Mammary epithelial cell (primary cell): ENCODE measurements at regions not wholly inside any gene's neighbourhood (a gene's known extent, or its start where the extent isn't known, plus 50 kb on each side); places are given as distances from the start of the nearest gene placed in this dataset.

Experiments used
- EZH2 ChIP-seq: IDR thresholded peaks from 2 replicates; pipeline ENCODE4 v1.6.1; 2012; ENCODE audit warnings: low read length, inconsistent platforms, borderline replicate concordance
- TF ChIP-seq, protein P1 (sequence below), 2 donors: IDR thresholded peaks in 1 of 2; conservative IDR thresholded peaks in 1 of 2; 2 replicates each; pipeline ENCODE4 v1.5.1; 2011 to 2012; ENCODE audit warnings: inconsistent platforms in 2 of 2, low read length in 2 of 2, mild to moderate bottlenecking in 2 of 2, control low read depth in 1 of 2, low read depth in 1 of 2; ENCODE audit not compliant: insufficient read depth in 1 of 2; ENCODE audit errors: extremely low read depth in 1 of 2

DNA sequence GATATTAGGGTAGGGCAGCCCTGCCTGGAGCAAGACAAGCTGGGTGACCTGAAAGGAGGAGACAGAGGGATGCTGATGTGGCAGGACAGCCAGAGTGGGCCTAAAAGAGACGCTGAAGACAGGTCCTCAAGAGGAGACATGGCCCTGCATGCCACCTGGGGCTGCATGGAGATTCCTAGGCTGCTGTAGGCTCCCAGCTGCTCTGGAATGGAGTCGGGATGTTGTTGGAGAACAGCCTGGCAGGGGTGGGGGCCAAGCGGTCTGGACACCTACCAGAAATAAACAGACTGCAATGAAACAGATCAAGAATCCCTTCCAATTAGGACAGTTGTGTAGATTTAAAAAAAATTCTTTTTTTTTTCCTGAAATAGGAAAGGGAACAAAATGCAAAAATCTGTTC is 97.8 kb upstream of the NPAS2 start:
- TF ChIP-seq EZH2, result no peak
- TF ChIP-seq, protein P1, sequence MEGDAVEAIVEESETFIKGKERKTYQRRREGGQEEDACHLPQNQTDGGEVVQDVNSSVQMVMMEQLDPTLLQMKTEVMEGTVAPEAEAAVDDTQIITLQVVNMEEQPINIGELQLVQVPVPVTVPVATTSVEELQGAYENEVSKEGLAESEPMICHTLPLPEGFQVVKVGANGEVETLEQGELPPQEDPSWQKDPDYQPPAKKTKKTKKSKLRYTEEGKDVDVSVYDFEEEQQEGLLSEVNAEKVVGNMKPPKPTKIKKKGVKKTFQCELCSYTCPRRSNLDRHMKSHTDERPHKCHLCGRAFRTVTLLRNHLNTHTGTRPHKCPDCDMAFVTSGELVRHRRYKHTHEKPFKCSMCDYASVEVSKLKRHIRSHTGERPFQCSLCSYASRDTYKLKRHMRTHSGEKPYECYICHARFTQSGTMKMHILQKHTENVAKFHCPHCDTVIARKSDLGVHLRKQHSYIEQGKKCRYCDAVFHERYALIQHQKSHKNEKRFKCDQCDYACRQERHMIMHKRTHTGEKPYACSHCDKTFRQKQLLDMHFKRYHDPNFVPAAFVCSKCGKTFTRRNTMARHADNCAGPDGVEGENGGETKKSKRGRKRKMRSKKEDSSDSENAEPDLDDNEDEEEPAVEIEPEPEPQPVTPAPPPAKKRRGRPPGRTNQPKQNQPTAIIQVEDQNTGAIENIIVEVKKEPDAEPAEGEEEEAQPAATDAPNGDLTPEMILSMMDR (conservative IDR thresholded peaks at IDR 0.05 in 1 of 2, IDR thresholded peaks at IDR 0.05 in 1 of 2; ENCODE audit: extremely low read depth in 1 of 2, insufficient read depth in 1 of 2, low read depth in 1 of 2, low read length in 2 of 2), result no peak
